ENCODE measurements at regions not wholly inside any gene's neighbourhood (a gene's known extent, or its start where the extent isn't known, plus 50 kb on each side); places are given as distances from the start of the nearest gene placed in this dataset.

DNA sequence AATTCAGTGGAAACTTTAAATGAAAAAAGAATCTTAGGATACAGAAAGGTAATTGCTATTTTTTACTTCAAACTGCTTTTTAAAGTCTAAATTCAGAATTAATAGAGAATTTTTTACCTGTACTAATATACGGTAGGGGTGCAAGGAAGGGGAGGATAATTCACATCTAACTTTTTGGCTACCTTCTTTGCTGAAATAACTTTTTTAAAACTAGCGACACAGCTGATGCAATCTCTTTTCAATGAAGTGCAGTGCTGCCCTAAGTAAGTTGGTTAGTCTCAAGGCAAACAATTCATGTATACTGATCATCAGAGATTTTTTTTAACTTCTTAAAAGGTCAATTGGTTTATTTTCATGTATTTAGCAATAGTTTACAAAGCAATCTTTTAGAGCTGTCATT, 119.8 kb downstream of the NEDD1 start (continued):
- TF ChIP-seq, protein P1, sequence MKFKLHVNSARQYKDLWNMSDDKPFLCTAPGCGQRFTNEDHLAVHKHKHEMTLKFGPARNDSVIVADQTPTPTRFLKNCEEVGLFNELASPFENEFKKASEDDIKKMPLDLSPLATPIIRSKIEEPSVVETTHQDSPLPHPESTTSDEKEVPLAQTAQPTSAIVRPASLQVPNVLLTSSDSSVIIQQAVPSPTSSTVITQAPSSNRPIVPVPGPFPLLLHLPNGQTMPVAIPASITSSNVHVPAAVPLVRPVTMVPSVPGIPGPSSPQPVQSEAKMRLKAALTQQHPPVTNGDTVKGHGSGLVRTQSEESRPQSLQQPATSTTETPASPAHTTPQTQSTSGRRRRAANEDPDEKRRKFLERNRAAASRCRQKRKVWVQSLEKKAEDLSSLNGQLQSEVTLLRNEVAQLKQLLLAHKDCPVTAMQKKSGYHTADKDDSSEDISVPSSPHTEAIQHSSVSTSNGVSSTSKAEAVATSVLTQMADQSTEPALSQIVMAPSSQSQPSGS (tag by site-specific recombination; IDR thresholded peaks at IDR 0.05; ENCODE audit: low read depth), result no peak

DNA sequence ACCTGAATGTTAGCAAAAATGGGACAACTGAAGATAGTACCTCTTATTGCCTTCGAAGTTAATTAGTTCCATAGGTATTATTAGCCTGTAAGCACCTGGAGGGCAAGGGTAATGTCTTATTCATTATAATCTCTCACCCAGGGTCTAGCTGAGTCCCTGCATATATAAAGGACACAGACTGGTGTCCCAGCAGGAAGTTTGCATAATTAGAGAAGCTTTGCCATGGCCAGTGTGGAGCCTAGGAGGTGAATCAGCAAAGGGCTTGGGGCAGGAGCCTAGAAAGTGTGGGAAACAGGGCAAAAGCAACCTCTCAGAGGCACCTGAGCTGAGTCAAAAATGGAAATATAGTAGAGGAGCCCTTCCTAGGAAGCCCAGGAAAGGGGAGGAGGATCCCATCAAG, 120.4 kb downstream of the NEDD1 start:
- TF ChIP-seq WT1 (tag by site-specific recombination; IDR thresholded peaks at IDR 0.05) (no peak), ZFP3 (tag by site-specific recombination; IDR thresholded peaks at IDR 0.05; ENCODE audit: low read depth) (no peak), ZNF585B (tag by site-specific recombination; IDR thresholded peaks at IDR 0.05) (no peak), ZNF157 (tag by site-specific recombination; IDR thresholded peaks at IDR 0.05) (no peak), ZNF776 (tag by site-specific recombination; IDR thresholded peaks at IDR 0.05; ENCODE audit: borderline replicate concordance) (no peak), ZNF24 (tag by site-specific recombination; IDR thresholded peaks at IDR 0.05) (no peak), ZNF514 (tag by site-specific recombination; IDR thresholded peaks at IDR 0.05) (no peak), KLF1 (tag by site-specific recombination; IDR thresholded peaks at IDR 0.05) (no peak), ZNF2 (tag by site-specific recombination; IDR thresholded peaks at IDR 0.05) (no peak), ZNF426 (tag by site-specific recombination; IDR thresholded peaks at IDR 0.05) (no peak), ZNF266 (tag by site-specific recombination; IDR thresholded peaks at IDR 0.05; ENCODE audit: low read depth) (no peak)
- TF ChIP-seq, protein P2, sequence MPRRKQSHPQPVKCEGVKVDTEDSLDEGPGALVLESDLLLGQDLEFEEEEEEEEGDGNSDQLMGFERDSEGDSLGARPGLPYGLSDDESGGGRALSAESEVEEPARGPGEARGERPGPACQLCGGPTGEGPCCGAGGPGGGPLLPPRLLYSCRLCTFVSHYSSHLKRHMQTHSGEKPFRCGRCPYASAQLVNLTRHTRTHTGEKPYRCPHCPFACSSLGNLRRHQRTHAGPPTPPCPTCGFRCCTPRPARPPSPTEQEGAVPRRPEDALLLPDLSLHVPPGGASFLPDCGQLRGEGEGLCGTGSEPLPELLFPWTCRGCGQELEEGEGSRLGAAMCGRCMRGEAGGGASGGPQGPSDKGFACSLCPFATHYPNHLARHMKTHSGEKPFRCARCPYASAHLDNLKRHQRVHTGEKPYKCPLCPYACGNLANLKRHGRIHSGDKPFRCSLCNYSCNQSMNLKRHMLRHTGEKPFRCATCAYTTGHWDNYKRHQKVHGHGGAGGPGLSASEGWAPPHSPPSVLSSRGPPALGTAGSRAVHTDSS (tag by site-specific recombination; IDR thresholded peaks at IDR 0.05), result no peak
- TF ChIP-seq, protein P3, sequence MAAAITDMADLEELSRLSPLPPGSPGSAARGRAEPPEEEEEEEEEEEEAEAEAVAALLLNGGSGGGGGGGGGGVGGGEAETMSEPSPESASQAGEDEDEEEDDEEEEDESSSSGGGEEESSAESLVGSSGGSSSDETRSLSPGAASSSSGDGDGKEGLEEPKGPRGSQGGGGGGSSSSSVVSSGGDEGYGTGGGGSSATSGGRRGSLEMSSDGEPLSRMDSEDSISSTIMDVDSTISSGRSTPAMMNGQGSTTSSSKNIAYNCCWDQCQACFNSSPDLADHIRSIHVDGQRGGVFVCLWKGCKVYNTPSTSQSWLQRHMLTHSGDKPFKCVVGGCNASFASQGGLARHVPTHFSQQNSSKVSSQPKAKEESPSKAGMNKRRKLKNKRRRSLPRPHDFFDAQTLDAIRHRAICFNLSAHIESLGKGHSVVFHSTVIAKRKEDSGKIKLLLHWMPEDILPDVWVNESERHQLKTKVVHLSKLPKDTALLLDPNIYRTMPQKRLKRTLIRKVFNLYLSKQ (tag by site-specific recombination; IDR thresholded peaks at IDR 0.05; ENCODE audit: borderline replicate concordance), result no peak
- TF ChIP-seq, protein P4, sequence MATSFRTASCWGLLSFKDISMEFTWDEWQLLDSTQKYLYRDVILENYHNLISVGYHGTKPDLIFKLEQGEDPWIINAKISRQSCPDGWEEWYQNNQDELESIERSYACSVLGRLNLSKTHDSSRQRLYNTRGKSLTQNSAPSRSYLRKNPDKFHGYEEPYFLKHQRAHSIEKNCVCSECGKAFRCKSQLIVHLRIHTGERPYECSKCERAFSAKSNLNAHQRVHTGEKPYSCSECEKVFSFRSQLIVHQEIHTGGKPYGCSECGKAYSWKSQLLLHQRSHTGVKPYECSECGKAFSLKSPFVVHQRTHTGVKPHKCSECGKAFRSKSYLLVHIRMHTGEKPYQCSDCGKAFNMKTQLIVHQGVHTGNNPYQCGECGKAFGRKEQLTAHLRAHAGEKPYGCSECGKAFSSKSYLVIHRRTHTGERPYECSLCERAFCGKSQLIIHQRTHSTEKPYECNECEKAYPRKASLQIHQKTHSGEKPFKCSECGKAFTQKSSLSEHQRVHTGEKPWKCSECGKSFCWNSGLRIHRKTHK (tag by site-specific recombination; IDR thresholded peaks at IDR 0.05), result no peak
- ChIA-PET POLR2A (no interaction called here), CTCF (interaction anchor here (0.6 kb wide), 1 partner anchor 28 kb away, joined by 3 read pairs; no protein-coding TSS in a partner anchor)
- no peaks in the 10 kb centered on the region for H3K9me3 ChIP-seq (ENCODE audit: control insufficient read depth, insufficient read depth, low read depth, low read length)
- no peak overlapping the region for H3K4me3 ChIP-seq (ENCODE audit: low read depth, low read length)
- H3K36me3 ChIP-seq (ENCODE audit: control insufficient read depth in 2 of 2, insufficient read depth in 1 of 2, low read length in 2 of 2), result no peaks in the 10 kb centered on the region
- H3K27ac ChIP-seq (ENCODE audit: extremely low read depth, low read depth, low read length), result no peak overlapping the region
- H3K4me1 ChIP-seq (ENCODE audit: control insufficient read depth, insufficient read depth, low read length), result no peaks in the 10 kb centered on the region

DNA sequence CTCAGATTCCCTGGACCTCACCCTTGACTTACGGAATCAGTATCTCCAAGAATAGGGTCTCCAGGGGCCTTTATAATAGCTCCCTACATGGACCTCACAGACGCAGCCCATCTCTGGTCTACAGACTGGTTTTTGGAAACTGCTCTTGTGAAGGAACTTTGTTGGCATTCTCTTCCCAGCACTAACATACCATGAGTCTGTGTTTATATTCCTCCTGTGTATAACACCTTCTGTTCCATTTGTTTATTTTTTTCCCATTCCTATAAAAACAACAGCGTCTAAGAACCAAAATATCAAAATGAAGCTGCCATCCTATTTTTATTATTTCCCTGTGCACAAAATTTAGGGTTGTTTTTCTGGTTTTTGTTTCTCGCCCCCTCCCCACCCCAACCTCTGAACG, 131.1 kb downstream of the NEDD1 start:
- no peaks in the 10 kb centered on the region for H3K4me1 ChIP-seq (ENCODE audit: control insufficient read depth, insufficient read depth, low read length)
- ChIA-PET CTCF (no interaction called here), POLR2A (no interaction called here)
- H3K27ac ChIP-seq (ENCODE audit: extremely low read depth, low read depth, low read length), result no peak overlapping the region
- no peaks in the 10 kb centered on the region for H3K9me3 ChIP-seq (ENCODE audit: control insufficient read depth, insufficient read depth, low read depth, low read length)
- no peak overlapping the region for H3K4me3 ChIP-seq (ENCODE audit: low read depth, low read length)
- no peaks in the 10 kb centered on the region for H3K36me3 ChIP-seq (ENCODE audit: control insufficient read depth in 2 of 2, insufficient read depth in 1 of 2, low read length in 2 of 2)
- TF ChIP-seq ZNF629 (tag by site-specific recombination; IDR thresholded peaks at IDR 0.05) (no peak), KLF9 (tag by site-specific recombination; IDR thresholded peaks at IDR 0.05; ENCODE audit: low read depth) (no peak), ZEB2 (tag by site-specific recombination; IDR thresholded peaks at IDR 0.05) (no peak), ZNF558 (tag by site-specific recombination; IDR thresholded peaks at IDR 0.05) (no peak), OVOL3 (tag by site-specific recombination; IDR thresholded peaks at IDR 0.05) (no peak), ZNF670 (tag by site-specific recombination; IDR thresholded peaks at IDR 0.05; ENCODE audit: low read depth) (no peak), ZNF416 (tag by site-specific recombination; IDR thresholded peaks at IDR 0.05) (no peak)
- TF ChIP-seq, protein P5, sequence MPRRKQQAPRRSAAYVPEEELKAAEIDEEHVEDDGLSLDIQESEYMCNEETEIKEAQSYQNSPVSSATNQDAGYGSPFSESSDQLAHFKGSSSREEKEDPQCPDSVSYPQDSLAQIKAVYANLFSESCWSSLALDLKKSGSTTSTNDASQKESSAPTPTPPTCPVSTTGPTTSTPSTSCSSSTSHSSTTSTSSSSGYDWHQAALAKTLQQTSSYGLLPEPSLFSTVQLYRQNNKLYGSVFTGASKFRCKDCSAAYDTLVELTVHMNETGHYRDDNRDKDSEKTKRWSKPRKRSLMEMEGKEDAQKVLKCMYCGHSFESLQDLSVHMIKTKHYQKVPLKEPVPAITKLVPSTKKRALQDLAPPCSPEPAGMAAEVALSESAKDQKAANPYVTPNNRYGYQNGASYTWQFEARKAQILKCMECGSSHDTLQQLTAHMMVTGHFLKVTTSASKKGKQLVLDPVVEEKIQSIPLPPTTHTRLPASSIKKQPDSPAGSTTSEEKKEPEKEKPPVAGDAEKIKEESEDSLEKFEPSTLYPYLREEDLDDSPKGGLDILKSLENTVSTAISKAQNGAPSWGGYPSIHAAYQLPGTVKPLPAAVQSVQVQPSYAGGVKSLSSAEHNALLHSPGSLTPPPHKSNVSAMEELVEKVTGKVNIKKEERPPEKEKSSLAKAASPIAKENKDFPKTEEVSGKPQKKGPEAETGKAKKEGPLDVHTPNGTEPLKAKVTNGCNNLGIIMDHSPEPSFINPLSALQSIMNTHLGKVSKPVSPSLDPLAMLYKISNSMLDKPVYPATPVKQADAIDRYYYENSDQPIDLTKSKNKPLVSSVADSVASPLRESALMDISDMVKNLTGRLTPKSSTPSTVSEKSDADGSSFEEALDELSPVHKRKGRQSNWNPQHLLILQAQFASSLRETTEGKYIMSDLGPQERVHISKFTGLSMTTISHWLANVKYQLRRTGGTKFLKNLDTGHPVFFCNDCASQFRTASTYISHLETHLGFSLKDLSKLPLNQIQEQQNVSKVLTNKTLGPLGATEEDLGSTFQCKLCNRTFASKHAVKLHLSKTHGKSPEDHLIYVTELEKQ (tag by site-specific recombination; IDR thresholded peaks at IDR 0.05; ENCODE audit: borderline replicate concordance), result no peak
- TF ChIP-seq, protein P6, sequence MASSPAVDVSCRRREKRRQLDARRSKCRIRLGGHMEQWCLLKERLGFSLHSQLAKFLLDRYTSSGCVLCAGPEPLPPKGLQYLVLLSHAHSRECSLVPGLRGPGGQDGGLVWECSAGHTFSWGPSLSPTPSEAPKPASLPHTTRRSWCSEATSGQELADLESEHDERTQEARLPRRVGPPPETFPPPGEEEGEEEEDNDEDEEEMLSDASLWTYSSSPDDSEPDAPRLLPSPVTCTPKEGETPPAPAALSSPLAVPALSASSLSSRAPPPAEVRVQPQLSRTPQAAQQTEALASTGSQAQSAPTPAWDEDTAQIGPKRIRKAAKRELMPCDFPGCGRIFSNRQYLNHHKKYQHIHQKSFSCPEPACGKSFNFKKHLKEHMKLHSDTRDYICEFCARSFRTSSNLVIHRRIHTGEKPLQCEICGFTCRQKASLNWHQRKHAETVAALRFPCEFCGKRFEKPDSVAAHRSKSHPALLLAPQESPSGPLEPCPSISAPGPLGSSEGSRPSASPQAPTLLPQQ (tag by site-specific recombination; IDR thresholded peaks at IDR 0.05), result no peak
